SK-N-SH (cell line): ENCODE measurements at regions not wholly inside any gene's neighbourhood (a gene's known extent, or its start where the extent isn't known, plus 50 kb on each side); places are given as distances from the start of the nearest gene placed in this dataset.

ENCODE experiments used
- CTCF ChIA-PET: fragments of 300-600, 350-600 bp; formaldehyde crosslinking; extraction: SDS; loops from one replicate; lab custom pipeline; 2021; lab: Yijun Ruan, JAX
- POLR2A ChIA-PET: fragments of 350-600 bp; sonication (Branson Sonifier 250); formaldehyde crosslinking; extraction: SDS; loops from one replicate; lab custom pipeline; 2020; ENCODE audit warnings: antibody characterized with exemption, inconsistent platforms; lab: Yijun Ruan, JAX
- DNase-seq: peaks from one replicate; pipeline ENCODE4 v3.0.0; 2012
- H2AFZ ChIP-seq: fragments of 200-600 bp; sonication (generic); 2 replicates; pipeline ENCODE4 v1.8.1; 2016; ENCODE audit warnings: antibody characterized with exemption, mild to moderate bottlenecking, low read depth
- H3F3A ChIP-seq: fragments of 200-600 bp; sonication (generic); replicated peaks from 2 replicates; pipeline ENCODE3; 2016; ENCODE audit warnings: antibody characterized with exemption, mild to moderate bottlenecking; ENCODE audit not compliant: insufficient read depth
- H3K27ac ChIP-seq, 2 experiments: fragments of 200-500 bp in 1 of 2; fragments of 200-600 bp in 1 of 2; sonication (Bioruptor generic) in 1 of 2; sonication (generic), shearing (Covaris generic) in 1 of 2; 2 replicates each; pipeline versions ENCODE4 v1.5.1 to v1.6.1; 2014 to 2016; ENCODE audit warnings: low read depth in 2 of 2, inconsistent platforms in 1 of 2, low read length in 1 of 2, mild to moderate bottlenecking in 1 of 2, mixed read lengths in 1 of 2
- H3K27me3 ChIP-seq: fragments of 200-600 bp; sonication (generic), shearing (Covaris generic); 2 replicates; pipeline ENCODE4 v1.6.1; 2016; ENCODE audit warnings: mixed run types; ENCODE audit not compliant: insufficient read depth
- H3K36me3 ChIP-seq, 2 experiments: fragments of 200-500 bp in 1 of 2; fragments of 200-600 bp in 1 of 2; sonication (Bioruptor generic) in 1 of 2; sonication (generic) in 1 of 2; replicated peaks in 1 of 2; 2 replicates each; pipeline versions ENCODE3 to v1.5.1; 2014 to 2016; ENCODE audit warnings: low read length in 1 of 2, mild to moderate bottlenecking in 1 of 2; ENCODE audit not compliant: insufficient read depth in 2 of 2, control insufficient read depth in 1 of 2
- H3K4me1 ChIP-seq, 2 experiments: fragments of 200-500 bp in 1 of 2; fragments of 200-600 bp in 1 of 2; sonication (Bioruptor generic) in 1 of 2; sonication (generic), shearing (Covaris generic) in 1 of 2; 2 replicates each; pipeline versions ENCODE4 v1.5.1 to v1.6.1; 2014 to 2016; ENCODE audit warnings: low read depth in 1 of 2, low read length in 1 of 2, mixed run types in 1 of 2; ENCODE audit not compliant: insufficient read depth in 2 of 2, control insufficient read depth in 1 of 2
- H3K4me2 ChIP-seq: fragments of 200-600 bp; sonication (generic), shearing (Covaris generic); 2 replicates; pipeline ENCODE4 v1.6.1; 2017; ENCODE audit warnings: mixed run types
- H3K4me3 ChIP-seq, 2 experiments: fragments of 200-500 bp in 1 of 2; fragments of 200-600 bp in 1 of 2; sonication (Bioruptor generic) in 1 of 2; sonication (generic), shearing (Covaris generic) in 1 of 2; 2 replicates each; pipeline versions ENCODE4 v1.5.1 to v1.8.1; 2014 to 2016; ENCODE audit warnings: low read depth in 2 of 2, inconsistent platforms in 1 of 2, low read length in 1 of 2, mild to moderate bottlenecking in 1 of 2, mixed read lengths in 1 of 2, moderate library complexity in 1 of 2
- H3K79me2 ChIP-seq: fragments of 200-600 bp; sonication (generic); 2 replicates; pipeline ENCODE4 v1.8.1; 2017; ENCODE audit warnings: mild to moderate bottlenecking; ENCODE audit not compliant: insufficient read depth
- H3K9ac ChIP-seq: fragments of 200-600 bp; sonication (generic); 2 replicates; pipeline ENCODE4 v1.6.1; 2017; ENCODE audit warnings: mixed run types
- H3K9me2 ChIP-seq: fragments of 200-600 bp; sonication (generic); 2 replicates; pipeline ENCODE4 v1.6.1; 2017; ENCODE audit warnings: mixed run types
- H3K9me3 ChIP-seq: fragments of 200-600 bp; sonication (generic); 2 replicates; pipeline ENCODE4 v1.6.1; 2017; ENCODE audit warnings: mixed run types, mild to moderate bottlenecking, moderate library complexity
- H4K20me1 ChIP-seq: fragments of 200-600 bp; sonication (generic); 2 replicates; pipeline ENCODE4 v1.6.1; 2017; ENCODE audit warnings: mild to moderate bottlenecking, mixed run types; ENCODE audit not compliant: insufficient read depth
- EZH2phosphoT487 ChIP-seq: fragments of 200-600 bp; sonication (generic); IDR thresholded peaks from 2 replicates; pipeline ENCODE4 v1.6.1; 2017; ENCODE audit warnings: low read depth, mixed run types, mild to moderate bottlenecking, antibody characterized with exemption, moderate library complexity, borderline replicate concordance
- FOXM1 ChIP-seq: IDR thresholded peaks from 2 replicates; pipeline ENCODE4 v1.4.0; 2012; ENCODE audit warnings: low read depth, mild to moderate bottlenecking
- REST ChIP-seq: IDR thresholded peaks from 2 replicates; pipeline ENCODE4 v1.6.1; 2012; ENCODE audit warnings: mild to moderate bottlenecking, low read depth, low read length, moderate library complexity
- RXRA ChIP-seq: IDR thresholded peaks from 2 replicates; pipeline ENCODE4 v1.4.0; 2012; ENCODE audit warnings: low read depth, mild to moderate bottlenecking, borderline replicate concordance
- SIN3A ChIP-seq: IDR thresholded peaks from 2 replicates; pipeline ENCODE4 v1.6.1; 2012; ENCODE audit warnings: low read depth, mild to moderate bottlenecking, low read length, moderate library complexity, borderline replicate concordance
- SMC3 ChIP-seq: IDR thresholded peaks from 2 replicates; pipeline ENCODE4 v1.6.1; 2012; ENCODE audit warnings: low read depth, low read length, improper control_type of control experiment
- TAF1 ChIP-seq: IDR thresholded peaks from 2 replicates; pipeline ENCODE4 v1.6.1; 2012; ENCODE audit warnings: low read depth, mild to moderate bottlenecking, low read length, moderate library complexity, borderline replicate concordance
- WGBS: methylation state at CpG from one replicate; pipeline ENCODE4 v1.1.6; 2017; ENCODE audit warnings: low lambda C conversion rate; 5-methylcytosine and 5-hydroxymethylcytosine counted together
- TF ChIP-seq, protein P1 (sequence below): IDR thresholded peaks from 2 replicates; pipeline ENCODE4; 2012
- TF ChIP-seq, protein P2 (sequence below): fragments of 150-350 bp; IDR thresholded peaks from 2 replicates; pipeline ENCODE4 v1.6.1; 2016; ENCODE audit warnings: mild to moderate bottlenecking, low read depth, low read length
- TF ChIP-seq, protein P3 (sequence below): IDR thresholded peaks from 2 replicates; pipeline ENCODE4 v1.4.0; 2012; ENCODE audit warnings: low read depth
- TF ChIP-seq, protein P4 (sequence below): IDR thresholded peaks from 2 replicates; pipeline ENCODE4 v1.4.0; 2012; ENCODE audit warnings: low read depth, borderline replicate concordance

- CTCF ChIA-PET: interaction anchor here (0.6 to 1.7 kb wide), 6 partner anchors 8 to 412 kb away, joined by 3 to 7 read pairs (median 3); no protein-coding TSS in a partner anchor
- WGBS: 0% methylated on average over 3 of the region's 3 CpGs
These were observed 465.5 kb upstream of the ACTRT1 start for GRCh38 chrX:128517691-128518090.

DNA sequence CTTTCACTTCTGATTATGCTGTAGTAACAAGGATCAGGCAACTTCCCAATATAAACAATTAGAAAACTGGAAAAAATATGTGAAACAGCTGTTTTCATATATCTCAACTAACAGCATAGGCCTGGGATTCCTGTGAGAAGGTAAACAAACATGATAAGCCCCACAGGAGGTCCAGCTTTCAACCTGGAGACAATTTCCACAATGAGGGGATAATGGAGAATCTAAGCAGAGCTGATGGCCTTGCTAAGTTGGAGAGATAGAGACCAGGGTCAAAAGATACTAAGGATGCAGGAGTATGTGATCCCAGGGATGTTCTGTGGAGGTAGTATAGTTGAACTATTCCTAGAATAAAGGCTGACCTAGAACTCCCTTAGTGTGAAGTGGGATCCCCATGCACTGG lies 452.3 kb upstream of the ACTRT1 start:
- Histone ChIP-seq H3K27ac (no peak overlapping the region), H3K79me2 (no peaks in the 10 kb centered on the region), H2AFZ (no peak overlapping the region), H3K36me3 (no peaks in the 10 kb centered on the region), H3F3A (no peaks in the 10 kb centered on the region), H3K4me2 (no peak overlapping the region), H3K4me3 (no peak overlapping the region), H3K9me2 (no peaks in the 10 kb centered on the region), H3K9me3 (no peaks in the 10 kb centered on the region), H4K20me1 (no peaks in the 10 kb centered on the region), H3K27me3 (no peaks in the 10 kb centered on the region), H3K4me1 (no peaks in the 10 kb centered on the region), H3K9ac (no peak overlapping the region)
- no peak for DNase-seq
- ChIA-PET CTCF (no interaction called here), POLR2A (no interaction called here)
- TF ChIP-seq RXRA: no peak
- no peak for TF ChIP-seq SMC3
- TF ChIP-seq EZH2phosphoT487: no peak
- no peak for TF ChIP-seq REST
- TF ChIP-seq, protein P1, sequence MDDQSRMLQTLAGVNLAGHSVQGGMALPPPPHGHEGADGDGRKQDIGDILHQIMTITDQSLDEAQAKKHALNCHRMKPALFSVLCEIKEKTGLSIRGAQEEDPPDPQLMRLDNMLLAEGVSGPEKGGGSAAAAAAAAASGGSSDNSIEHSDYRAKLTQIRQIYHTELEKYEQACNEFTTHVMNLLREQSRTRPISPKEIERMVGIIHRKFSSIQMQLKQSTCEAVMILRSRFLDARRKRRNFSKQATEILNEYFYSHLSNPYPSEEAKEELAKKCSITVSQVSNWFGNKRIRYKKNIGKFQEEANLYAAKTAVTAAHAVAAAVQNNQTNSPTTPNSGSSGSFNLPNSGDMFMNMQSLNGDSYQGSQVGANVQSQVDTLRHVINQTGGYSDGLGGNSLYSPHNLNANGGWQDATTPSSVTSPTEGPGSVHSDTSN: no peak
- TF ChIP-seq TAF1: no peak
- TF ChIP-seq FOXM1: no peak

More at GRCh38 chrX:128517691-128518090, 465.5 kb upstream of the ACTRT1 start:
- Histone ChIP-seq H3K9ac (no peak overlapping the region), H3K9me3 (no peaks in the 10 kb centered on the region), H4K20me1 (no peaks in the 10 kb centered on the region), H3K27me3 (no peaks in the 10 kb centered on the region), H3K79me2 (no peaks in the 10 kb centered on the region), H3K4me1 (peaks cover 0 to 4% of the 10 kb centered on the region in 2 experiments; a peak in 1 of 4 replicates), H3K4me2 (no peak overlapping the region), H3F3A (no peaks in the 10 kb centered on the region), H3K36me3 (no peaks in the 10 kb centered on the region)
- TF ChIP-seq, protein P2, sequence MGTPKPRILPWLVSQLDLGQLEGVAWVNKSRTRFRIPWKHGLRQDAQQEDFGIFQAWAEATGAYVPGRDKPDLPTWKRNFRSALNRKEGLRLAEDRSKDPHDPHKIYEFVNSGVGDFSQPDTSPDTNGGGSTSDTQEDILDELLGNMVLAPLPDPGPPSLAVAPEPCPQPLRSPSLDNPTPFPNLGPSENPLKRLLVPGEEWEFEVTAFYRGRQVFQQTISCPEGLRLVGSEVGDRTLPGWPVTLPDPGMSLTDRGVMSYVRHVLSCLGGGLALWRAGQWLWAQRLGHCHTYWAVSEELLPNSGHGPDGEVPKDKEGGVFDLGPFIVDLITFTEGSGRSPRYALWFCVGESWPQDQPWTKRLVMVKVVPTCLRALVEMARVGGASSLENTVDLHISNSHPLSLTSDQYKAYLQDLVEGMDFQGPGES: no peak
- TF ChIP-seq, protein P3, sequence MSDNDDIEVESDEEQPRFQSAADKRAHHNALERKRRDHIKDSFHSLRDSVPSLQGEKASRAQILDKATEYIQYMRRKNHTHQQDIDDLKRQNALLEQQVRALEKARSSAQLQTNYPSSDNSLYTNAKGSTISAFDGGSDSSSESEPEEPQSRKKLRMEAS: no peak
- TF ChIP-seq, protein P4, sequence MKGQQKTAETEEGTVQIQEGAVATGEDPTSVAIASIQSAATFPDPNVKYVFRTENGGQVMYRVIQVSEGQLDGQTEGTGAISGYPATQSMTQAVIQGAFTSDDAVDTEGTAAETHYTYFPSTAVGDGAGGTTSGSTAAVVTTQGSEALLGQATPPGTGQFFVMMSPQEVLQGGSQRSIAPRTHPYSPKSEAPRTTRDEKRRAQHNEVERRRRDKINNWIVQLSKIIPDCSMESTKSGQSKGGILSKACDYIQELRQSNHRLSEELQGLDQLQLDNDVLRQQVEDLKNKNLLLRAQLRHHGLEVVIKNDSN: no peak
- TF ChIP-seq SIN3A: no peak
- TF ChIP-seq, all 33 proteins: peak for 0
- Histone ChIP-seq H3K4me3 (no peak overlapping the region), H3K27ac (no peak overlapping the region), H3K9me2 (no peaks in the 10 kb centered on the region), H2AFZ (no peak overlapping the region)
- no peak for DNase-seq
- POLR2A ChIA-PET: no interaction called here
